Right kidney (tissue), 1 donor: ENCODE measurements at regions not wholly inside any gene's neighbourhood (a gene's known extent, or its start where the extent isn't known, plus 50 kb on each side); places are given as distances from the start of the nearest gene placed in this dataset.
"Not testable (repeated sequence)": the region's sequence is repeated elsewhere in the genome, so short reads cannot be mapped to it uniquely, and the experiment has no call there.

Experiments
- DNase-seq: peaks from one replicate; pipeline ENCODE4 v3.0.0-alpha.2; 2016

- DNase-seq, result no peak
Measured at GRCh38 chr13:21882766-21883165, 211.9 kb downstream of the FGF9 start.

- DNase-seq, result no peak
Measured at GRCh38 chr13:21883713-21884112, 212.8 kb downstream of the FGF9 start.

- no peak for DNase-seq
Measured at GRCh38 chr13:21884299-21884909, 213.5 kb downstream of the FGF9 start.

GRCh38 chr13:21884965-21885567 lies 214.2 kb downstream of the FGF9 start:
- no peak for DNase-seq

DNA sequence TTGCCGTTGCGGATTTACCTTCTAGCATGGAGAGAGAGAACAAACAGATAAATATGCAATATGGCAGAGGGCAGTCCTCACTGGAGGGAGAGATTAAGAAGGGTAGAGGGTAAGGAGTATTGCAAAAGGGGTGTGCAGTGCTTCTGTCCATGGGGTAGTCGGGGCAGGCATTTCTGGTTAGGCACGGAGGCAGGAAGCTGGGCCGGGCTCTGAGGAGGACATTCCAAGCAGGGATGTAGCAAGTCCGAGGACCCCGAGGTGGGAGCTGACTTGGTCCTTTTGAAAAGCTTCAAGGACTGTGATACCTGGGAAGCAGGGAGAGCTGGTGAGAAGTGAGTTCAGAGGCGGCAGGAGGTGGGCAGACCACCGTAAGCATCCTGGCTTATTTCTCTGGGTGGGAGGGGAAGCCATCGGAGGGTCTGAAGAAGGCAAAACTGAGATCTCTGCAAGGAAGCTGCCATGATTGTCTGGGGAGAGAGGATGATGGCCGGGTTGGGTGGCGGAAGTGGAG lies 214.9 kb downstream of the FGF9 start:
- no peak for DNase-seq

DNA sequence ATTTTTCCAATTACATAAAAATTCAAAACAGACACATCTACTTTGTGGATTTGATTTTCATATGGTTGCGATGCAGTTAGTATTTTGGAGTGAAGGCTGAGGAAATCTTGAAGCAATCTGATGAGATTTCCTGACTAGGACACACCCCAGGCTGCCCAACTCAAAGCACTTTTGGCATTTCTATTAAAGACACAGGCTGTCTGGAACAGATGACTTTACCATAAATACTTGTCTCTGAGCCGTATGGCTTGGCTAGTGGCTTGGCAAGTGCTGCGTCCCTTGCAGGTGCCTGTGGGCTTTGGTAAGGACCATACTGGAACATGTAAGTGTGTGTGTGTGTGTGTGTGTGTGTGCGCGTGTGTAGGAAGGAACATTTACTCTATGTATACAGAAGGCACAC lies 218.8 kb downstream of the FGF9 start:
- no peak for DNase-seq

DNA sequence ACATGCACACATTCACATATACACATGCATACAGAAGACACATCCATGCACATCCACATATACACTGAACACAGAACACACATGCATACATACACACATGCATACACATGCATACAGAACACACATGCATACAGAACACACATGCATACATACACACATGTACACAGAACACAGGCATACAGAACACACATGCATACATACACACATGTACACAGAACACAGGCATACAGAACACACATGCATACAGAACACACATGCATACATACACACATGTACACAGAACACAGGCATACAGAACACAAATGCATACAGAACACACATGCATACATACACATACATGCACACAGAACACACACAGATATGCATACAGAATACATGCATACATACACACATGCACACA lies 219.3 kb downstream of the FGF9 start:
- not testable (repeated sequence) for DNase-seq

- DNase-seq, result no peak
Measured at GRCh38 chr13:21894091-21894490, 223.2 kb downstream of the FGF9 start.

GRCh38 chr13:21894703-21895699 lies 224.1 kb downstream of the FGF9 start:
- no peak for DNase-seq

DNA sequence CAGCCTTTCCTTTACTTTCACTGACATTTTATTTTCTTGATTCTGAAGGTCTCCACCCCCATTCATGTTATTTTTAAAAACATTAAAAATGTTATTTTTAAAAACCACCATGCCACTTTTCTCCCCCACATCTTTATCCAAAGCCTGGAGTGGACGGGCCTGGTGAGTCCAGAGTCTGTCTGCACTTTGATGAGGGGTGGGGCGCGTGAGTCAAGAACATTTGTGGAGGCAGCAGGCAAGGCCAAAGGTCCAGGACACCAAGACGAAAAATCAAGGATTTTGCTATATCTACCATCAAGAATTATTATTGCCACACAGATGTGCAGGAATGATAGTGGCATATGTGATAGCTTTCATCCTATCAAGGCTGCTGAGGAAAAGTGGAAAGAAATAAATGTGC lies 224.9 kb downstream of the FGF9 start:
- no peak for DNase-seq

DNA sequence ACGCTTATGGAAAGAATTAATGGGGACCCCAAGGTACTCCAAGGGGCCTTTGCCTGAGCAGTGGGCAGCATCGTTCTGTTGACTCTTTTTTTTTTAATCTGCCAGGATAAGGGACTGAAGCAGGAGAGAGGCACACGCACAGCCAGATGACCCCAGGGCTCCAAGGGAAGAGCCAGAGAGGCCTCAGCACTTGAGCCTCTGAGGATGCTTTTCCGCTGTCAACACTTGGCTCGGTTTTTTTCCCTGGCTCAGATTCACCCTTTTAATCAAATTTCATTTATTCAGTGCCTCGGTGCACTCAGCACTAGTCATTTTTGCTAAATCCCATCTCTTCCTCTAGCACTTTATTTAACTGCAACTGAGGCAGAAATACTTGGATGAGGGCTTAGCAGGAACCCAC lies 226.3 kb downstream of the FGF9 start:
- DNase-seq, result no peak

DNA sequence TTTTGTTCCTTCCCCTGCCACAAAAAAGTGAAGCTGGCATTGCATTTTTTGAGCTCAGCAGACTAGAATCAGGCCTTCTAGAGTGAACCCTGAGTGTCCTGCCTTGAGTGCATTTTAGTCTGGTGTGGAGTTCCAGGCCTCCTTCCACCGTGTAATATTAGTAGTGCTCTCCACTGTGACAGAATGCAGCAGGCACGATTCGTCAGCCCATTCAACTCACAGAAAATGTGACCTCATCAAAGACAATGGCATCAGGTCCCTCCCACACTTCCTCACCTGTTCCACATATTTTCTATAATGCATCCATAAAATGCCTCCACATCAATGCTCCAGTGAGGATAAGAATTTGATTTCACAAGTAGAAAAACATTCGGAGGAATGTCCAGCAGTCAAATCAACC lies 227.6 kb downstream of the FGF9 start:
- DNase-seq, result no peak

DNA sequence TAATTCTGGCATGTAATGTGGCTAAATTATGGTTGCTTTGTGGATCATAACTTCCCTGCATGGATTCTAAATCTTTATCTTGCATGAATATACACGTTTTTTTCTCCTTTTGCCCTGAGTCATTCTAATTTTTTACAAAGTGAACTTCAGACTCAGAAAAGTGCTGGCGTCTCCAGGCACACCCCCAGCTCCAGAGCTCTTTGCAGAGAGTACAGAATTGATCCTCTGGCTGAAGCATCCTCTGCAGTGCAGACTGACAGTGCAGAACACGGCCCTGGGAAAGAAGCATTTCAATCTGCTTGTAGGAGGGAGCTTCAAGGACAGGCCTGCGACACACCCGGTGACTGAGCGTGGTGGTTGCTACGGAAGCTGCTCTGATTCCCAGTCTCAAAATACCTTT lies 228.1 kb downstream of the FGF9 start:
- no peak for DNase-seq

- DNase-seq, result no peak
Measured at GRCh38 chr13:21901336-21901735, 230.5 kb downstream of the FGF9 start.

DNA sequence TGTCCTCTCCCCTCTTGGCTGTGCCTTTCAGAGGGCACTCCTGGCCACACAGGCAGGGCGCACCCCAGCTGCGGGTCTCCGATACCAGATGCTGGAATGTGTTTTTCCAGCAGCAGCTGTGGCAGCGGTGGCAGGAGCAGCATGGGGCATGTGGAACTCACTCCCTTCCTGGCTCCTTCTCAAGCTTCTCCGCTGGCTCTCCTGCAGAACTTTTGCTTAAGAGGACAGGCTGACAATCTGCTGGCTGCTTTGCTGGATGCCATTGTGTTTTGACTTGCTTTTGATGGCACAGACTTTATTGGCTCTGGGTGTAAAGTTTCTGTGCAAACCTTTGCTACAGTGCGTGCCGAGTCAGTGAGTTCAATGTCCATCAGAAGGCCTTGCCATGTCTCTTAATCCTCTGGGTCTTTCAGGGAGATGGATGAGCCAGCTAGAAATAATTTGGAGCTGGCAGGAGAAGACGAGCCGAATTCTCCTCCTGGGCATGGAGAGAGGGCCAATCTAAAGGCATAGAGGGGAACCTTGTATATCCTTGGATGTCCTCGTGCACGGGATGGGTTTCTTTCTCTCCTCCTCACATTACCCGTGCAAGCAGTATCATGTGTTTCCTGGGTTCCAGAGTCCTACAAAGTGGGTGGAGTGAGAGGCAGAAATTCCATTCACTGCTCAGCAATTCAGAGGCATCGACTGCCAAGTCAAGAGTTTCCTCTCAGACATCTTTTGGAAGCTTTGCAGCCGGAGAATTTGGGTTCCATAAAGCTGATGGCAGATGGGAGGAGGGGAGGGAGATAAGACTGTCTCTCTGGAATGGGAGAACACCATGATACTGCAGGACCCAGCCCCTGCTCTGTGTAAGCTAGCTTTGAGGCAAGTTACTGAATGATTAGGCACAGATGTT lies 231.2 kb downstream of the FGF9 start:
- no peak for DNase-seq

GRCh38 chr13:21902709-21903098 lies 231.8 kb downstream of the FGF9 start:
- DNase-seq, result no peak

DNA sequence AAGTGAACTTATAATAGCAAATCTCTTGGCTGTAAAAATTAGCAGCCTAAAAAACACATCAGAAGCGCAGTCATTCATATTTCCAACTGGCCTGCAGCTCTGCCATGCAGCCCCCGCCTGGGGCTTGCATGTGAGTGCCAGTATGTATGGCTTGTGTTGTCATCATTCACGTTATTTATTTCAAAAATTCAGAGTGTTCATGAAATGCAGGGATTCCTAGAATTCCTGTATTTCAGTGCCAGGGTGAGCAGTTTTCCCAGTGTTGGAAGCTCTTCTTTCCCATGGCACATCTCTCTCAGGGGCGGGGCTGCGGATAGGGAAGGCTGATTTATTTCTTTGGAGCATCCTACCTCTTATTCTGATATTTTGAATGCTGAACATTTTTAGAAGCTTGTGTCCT lies 234.6 kb downstream of the FGF9 start:
- DNase-seq, result no peak

DNA sequence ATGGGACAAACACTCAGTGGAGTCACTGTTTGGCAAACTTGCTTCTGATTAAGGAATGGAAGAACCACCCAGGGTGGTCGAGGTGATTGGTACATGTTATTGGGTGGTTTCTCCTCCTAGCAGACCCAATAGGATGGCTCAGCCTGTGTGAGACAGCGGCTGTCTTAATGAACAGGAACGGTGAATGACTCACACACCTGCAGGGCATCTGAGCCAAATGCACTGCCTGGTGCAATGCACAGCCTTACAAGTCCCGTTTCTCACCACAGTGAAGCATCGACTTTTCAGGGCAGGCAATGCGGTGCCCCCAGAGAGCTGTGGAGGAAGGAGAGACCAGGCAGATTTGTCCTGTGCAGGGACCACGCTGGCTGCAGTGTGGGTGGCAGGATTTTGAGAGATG lies 238.5 kb downstream of the FGF9 start:
- DNase-seq, result no peak

- no peak for DNase-seq
Measured at GRCh38 chr13:21910546-21910945, 239.7 kb downstream of the FGF9 start.

GRCh38 chr13:21911646-21912298 lies 240.9 kb downstream of the FGF9 start:
- DNase-seq, result no peak

- DNase-seq, result no peak
Measured at GRCh38 chr13:21913010-21913409, 242.1 kb downstream of the FGF9 start.
